NT2/D1 (cell line): ENCODE measurements at regions not wholly inside any gene's neighbourhood (a gene's known extent, or its start where the extent isn't known, plus 50 kb on each side); places are given as distances from the start of the nearest gene placed in this dataset.

ENCODE experiments used
- YY1 ChIP-seq: IDR thresholded peaks from 2 replicates; pipeline ENCODE4 v1.6.1; 2011; ENCODE audit not compliant: insufficient read length, insufficient read depth
- ZNF274 ChIP-seq: IDR thresholded peaks from 2 replicates; pipeline ENCODE4 v1.6.1; 2011; ENCODE audit warnings: mild to moderate bottlenecking, low read depth, low read length

DNA sequence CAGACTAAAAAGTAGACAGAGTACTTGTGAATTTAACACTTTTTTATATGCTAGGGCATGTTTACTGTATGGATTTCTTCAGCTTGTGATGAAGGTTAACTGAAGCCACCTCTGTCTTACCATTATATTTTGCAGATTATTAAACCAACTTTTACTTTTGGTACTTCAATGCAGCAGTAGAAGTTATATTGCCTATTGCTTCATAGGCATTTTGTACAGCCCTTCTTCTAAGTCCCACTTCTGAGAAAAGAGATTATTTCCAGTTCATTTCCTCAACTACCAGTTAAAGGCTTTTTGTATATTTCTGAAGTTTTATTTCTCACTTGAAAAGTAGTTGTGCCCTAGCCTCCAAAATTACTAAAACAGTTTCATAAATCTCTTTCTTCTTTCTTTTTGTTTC lies 151.7 kb upstream of the FOXN2 start:
- TF ChIP-seq YY1 (no peak), ZNF274 (no peak)
